GM19238 (cell line): ENCODE measurements at regions not wholly inside any gene's neighbourhood (a gene's known extent, or its start where the extent isn't known, plus 50 kb on each side); places are given as distances from the start of the nearest gene placed in this dataset.
"Not testable (repeated sequence)": the region's sequence is repeated elsewhere in the genome, so short reads cannot be mapped to it uniquely, and the experiment has no call there.

Source experiments
- DNase-seq: peaks from one replicate; pipeline ENCODE4 v3.0.0; 2011; ENCODE audit warnings: low spot score; ENCODE audit not compliant: insufficient read length

DNA sequence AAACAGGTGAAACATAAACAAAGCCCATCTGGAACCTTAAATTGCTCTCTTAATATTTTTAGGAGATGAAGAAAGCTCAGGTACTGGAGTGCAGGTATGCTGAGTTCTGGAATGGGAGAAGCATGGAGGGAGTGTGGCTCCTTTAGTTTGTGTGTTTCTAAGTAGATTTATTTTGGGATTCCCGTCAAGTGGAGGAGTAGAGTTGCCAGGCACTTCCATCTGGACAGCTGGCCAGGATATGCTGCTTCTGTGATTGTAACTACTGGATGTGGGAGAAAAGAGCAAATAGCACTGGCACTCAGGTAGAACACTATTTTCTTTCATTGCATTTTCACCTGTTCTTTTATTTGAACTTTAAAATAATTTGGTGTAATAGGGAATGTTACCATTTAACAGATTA lies 182.3 kb upstream of the MAST4 start:
- no peak for DNase-seq

GRCh38 chr5:66415208-66415607 lies 181.0 kb upstream of the MAST4 start:
- no peak for DNase-seq

DNA sequence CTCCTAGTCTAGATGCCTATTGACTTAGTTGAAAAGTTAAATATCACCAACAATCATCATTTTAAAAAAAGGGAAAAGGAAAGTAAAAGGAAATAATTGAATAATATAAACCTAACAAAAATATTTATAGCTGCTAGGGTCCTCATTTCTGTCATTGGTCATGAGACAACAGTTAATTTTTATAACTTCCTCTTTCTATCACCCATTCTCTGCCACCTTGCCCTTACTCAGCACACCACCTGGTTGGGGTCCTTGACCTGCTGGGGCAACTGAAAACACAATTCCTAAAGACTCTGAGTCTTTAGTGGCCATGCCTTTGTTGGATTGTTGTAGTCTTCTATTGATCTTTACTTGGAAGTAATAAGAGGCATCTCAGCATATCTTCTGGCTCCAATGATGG lies 179.5 kb upstream of the MAST4 start:
- DNase-seq = no peak

GRCh38 chr5:66417781-66418180 lies 178.4 kb upstream of the MAST4 start:
- DNase-seq = no peak

- no peak for DNase-seq
Measured at GRCh38 chr5:66423484-66423883, 172.7 kb upstream of the MAST4 start.

DNA sequence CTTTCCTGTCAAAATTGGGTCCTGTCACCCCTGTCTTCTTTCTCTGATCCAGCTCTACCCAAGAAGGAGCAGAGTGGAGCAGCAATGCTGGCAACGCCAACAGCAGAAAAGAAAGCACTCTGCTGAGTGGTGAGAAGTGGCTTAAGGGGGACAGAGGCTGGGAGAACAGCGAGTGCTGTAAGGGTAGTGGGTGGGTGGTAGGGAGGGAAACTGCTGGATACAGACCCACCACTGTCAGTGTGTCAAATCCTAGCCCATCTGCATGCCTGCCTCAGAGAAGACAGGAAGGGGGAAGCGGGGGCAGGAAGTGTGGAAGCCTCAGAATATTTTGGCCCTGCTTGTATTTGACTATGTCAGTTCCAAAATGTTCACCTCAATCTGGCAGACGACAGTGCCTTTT lies 170.4 kb upstream of the MAST4 start:
- no peak for DNase-seq

DNA sequence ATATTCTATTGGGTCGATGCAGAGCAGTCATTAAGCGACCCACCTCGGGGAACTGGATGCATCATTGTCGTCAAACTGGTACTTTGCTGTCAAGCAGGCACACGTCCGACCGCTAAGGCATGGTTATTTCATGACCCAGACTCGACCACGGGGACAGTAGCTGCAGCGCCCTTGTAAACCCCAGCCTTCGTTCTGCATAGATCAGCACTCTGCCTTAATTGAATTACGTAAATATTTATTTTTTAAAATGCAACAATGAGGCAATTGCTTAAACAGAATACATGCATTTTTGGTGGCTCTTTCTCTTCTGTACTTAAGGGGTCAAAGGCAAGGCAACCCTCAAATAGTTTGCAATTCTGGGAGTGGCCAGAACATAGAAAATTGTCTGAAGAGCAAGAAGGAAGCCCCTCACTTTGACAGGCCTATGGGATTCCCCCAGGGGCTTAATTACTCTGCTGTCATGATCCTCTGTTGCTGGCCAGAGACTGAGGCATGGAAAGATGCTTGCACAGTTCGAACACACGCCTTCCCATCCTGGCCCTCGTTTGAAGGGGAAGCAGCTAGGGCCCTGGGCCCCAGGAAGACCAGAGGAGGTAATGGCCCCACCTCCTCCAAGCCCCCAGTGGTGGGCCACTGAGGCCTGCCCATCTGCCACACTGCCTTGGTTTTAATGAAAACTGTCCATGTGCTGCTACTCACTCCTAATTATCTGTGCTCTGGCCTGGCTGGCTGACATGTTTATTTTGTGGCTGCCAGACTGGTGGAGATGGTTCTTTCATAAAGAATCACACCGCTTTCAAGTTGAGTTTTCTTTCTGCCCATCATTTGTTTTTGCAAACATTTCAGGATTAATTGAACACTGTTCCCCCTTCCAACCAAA lies 169.7 kb upstream of the MAST4 start:
- no peak for DNase-seq

GRCh38 chr5:66427139-66427442 lies 169.1 kb upstream of the MAST4 start:
- DNase-seq = no peak

GRCh38 chr5:66436721-66437120 lies 159.5 kb upstream of the MAST4 start:
- no peak for DNase-seq

GRCh38 chr5:66438087-66438486 lies 158.1 kb upstream of the MAST4 start:
- DNase-seq = no peak

DNA sequence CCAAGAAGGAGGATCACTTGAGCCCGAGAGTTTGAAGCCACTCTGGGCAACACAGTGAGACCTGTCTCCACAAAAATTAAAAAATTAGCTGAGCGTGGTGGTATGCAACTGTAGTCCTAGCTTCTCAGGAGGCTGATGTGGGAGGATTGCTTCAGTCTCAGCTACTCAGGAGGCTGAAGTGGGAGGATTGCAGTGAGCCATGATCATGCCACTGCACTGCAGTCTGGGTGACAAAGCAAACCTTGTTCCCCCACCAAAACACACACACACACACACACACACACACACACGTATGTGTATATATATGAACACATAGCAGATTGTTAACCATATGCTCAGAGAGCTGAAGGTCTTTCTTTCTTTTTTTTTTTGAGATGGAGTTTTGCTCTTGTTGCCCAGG lies 157.5 kb upstream of the MAST4 start:
- DNase-seq = no peak

GRCh38 chr5:66440202-66440680 lies 156.0 kb upstream of the MAST4 start:
- no peak for DNase-seq

- DNase-seq = no peak
Measured at GRCh38 chr5:66441351-66441750, 154.8 kb upstream of the MAST4 start.

DNA sequence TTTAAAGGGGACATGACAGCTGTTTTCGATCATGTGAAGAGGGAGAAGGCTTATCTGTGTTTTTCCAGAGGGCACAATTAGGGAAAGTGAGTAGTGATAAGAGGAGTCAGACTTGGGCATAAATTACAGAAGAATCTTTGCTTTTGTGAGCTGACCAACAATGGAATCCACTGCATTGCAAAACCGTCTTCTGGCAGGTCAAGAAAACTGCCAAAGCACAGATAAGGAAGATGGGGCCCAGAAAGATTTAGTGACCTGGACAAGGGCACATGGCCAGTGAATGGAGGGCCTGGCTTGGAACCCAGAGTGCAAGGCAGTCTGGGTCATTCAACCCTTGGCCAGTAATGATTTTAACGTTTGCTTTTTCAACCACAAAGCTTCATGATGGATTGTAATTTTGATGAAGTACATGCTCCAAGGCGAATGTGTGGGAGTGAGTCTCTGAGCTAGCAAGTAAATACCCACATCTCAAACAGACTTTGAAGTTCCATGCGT lies 153.2 kb upstream of the MAST4 start:
- no peak for DNase-seq

- no peak for DNase-seq
Measured at GRCh38 chr5:66443462-66444130, 152.6 kb upstream of the MAST4 start.

DNA sequence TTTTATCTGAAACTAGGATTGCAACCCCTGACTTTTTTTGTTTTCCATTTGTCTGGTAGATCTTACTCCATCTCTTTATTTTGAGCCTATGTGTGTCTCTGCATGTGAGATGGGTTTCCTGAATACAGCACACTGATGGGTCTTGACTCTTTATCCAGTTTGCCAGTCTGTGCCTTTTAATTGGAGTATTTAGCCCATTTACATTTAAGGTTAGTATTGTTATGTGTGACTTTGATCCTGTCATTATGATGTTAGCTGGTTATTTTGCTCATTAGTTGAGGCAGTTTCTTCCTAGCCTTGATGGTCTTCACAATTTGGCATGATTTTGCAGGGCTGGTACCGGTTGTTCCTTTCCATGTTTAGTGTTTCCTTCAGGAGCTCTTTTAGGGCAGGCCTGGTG lies 148.1 kb upstream of the MAST4 start:
- not testable (repeated sequence) for DNase-seq

GRCh38 chr5:66450237-66450636 lies 146.0 kb upstream of the MAST4 start:
- DNase-seq = no peak

GRCh38 chr5:66450988-66451387 lies 145.2 kb upstream of the MAST4 start:
- DNase-seq = no peak

- no peak for DNase-seq
Measured at GRCh38 chr5:66452109-66452508, 144.1 kb upstream of the MAST4 start.

DNA sequence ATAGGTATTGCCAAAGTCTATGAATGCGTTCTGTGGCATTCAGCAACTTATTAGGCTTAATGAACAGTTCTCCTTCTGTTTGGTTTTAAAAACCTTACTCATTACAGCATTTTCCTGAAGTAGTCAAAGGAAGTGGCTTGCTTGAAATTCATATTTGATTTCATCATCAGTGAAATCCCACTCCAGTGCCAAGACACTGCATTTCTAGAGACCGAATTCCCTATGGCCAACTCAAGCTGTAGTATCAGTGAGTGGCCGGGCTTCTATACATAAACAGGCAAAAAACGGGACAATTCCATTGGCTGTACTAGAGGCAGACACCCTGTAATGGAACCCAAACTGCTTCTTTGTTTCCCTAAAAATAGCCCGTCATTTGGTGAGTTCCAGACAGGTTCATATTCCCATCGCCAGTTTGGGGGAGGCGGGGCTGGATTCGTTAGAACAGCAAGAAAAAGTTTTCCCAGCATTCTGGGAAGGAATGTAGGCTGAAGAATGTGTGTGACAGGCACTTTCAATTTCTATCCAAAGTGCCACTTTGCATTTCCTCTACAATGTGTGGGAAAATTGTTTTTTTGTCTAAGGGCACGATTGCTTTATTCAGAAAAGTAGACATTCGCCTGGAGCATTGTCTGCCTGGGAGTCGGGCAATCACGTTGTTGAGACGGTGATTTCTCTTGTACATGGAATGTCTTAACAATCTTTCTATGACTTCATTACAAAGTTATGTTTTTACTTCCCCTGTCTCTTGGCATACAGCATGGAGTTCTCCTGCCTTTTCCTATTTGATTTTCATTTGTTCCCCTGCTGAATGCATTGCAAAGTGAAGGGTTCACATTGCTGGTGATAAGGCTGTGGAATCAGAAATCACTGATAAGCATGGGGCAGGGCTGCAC lies 141.8 kb upstream of the MAST4 start:
- no peak for DNase-seq

DNA sequence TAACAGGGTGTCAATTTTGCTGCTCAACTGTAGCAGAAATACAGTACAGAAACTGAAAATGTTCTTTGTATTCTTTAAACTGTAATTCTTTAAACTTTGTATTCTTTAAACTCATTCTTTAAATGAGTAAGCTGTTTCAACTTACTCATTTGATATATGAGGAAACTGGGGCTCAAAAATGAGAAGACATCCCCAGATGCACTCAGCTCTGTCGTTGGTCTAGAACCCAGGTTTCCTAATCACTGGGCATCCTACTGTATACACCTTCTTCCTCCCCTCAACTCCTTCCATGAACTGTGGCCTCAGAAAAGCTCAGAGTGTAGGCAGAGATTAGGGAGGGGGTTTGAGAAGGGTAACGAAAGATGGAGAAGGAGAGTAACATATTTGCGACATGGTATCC lies 136.5 kb upstream of the MAST4 start:
- DNase-seq = no peak

GRCh38 chr5:66467564-66467963 lies 128.6 kb upstream of the MAST4 start:
- DNase-seq = no peak
